SU-DHL-6 (cell line): ENCODE measurements at regions not wholly inside any gene's neighbourhood (a gene's known extent, or its start where the extent isn't known, plus 50 kb on each side); places are given as distances from the start of the nearest gene placed in this dataset.

Source experiments
- CTCF ChIP-seq: fragments of 200-600 bp; sonication (generic); IDR thresholded peaks from one replicate; pipeline ENCODE4 v1.5.1; 2017; ENCODE audit warnings: antibody characterized with exemption, mild to moderate bottlenecking, low read length, moderate library complexity; ENCODE audit not compliant: insufficient read depth, poor library complexity, severe bottlenecking
- EZH2phosphoT487 ChIP-seq: fragments of 200-600 bp; sonication (generic), shearing (Covaris generic); conservative IDR thresholded peaks from 2 replicates; pipeline ENCODE4 v1.6.1; 2018; ENCODE audit warnings: mild to moderate bottlenecking, antibody characterized with exemption, low read length, moderate library complexity, mixed read lengths

GRCh38 chr2:18690342-18690741 lies 101.0 kb upstream of the NT5C1B start:
- TF ChIP-seq EZH2phosphoT487 = no peak
- TF ChIP-seq CTCF = no peak
